ENCODE measurements at regions not wholly inside any gene's neighbourhood (a gene's known extent, or its start where the extent isn't known, plus 50 kb on each side); places are given as distances from the start of the nearest gene placed in this dataset.

DNA sequence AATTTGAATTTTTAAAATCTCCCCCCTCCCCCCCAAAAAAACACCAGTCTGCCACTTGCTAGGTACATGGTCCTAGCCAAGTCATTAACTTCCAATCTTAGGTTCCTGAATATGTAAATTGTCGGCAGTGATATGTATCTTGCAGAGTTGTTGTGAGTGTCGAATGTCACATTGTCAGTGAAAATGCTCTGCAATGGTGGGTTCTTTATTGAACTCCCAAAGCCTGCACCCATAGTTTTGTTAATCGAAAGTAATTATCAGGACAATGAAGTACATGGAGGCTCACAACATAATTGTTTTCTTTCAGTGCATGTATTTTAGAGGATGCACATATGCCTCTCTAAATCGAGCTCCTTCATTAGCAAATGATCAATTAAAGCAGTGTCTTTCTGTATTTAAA, 185.6 kb upstream of the S100G start:
- no peaks in the 10 kb centered on the region for H3K27me3 ChIP-seq
- H3K4me1 ChIP-seq = no peaks in the 10 kb centered on the region
- no peaks in the 10 kb centered on the region for H3K36me3 ChIP-seq
- H3K9me3 ChIP-seq = no peaks in the 10 kb centered on the region
- no peak overlapping the region for H3K4me3 ChIP-seq
- H3K27ac ChIP-seq = no peak overlapping the region
- WGBS, 5 donors = 51 to 75% (median 57%) methylated on average over 4 of the region's 4 CpGs
- intact Hi-C loops (cut with DNase I; ENCODE audit: low total_unique reads) = no loop called here
- DNase-seq = no peak
- TF ChIP-seq, protein P1, sequence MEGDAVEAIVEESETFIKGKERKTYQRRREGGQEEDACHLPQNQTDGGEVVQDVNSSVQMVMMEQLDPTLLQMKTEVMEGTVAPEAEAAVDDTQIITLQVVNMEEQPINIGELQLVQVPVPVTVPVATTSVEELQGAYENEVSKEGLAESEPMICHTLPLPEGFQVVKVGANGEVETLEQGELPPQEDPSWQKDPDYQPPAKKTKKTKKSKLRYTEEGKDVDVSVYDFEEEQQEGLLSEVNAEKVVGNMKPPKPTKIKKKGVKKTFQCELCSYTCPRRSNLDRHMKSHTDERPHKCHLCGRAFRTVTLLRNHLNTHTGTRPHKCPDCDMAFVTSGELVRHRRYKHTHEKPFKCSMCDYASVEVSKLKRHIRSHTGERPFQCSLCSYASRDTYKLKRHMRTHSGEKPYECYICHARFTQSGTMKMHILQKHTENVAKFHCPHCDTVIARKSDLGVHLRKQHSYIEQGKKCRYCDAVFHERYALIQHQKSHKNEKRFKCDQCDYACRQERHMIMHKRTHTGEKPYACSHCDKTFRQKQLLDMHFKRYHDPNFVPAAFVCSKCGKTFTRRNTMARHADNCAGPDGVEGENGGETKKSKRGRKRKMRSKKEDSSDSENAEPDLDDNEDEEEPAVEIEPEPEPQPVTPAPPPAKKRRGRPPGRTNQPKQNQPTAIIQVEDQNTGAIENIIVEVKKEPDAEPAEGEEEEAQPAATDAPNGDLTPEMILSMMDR (IDR thresholded peaks at IDR 0.05) = no peak
- TF ChIP-seq EP300 (IDR thresholded peaks at IDR 0.05) (no peak), POLR2AphosphoS5 (IDR thresholded peaks at IDR 0.05) (no peak), POLR2A (IDR thresholded peaks at IDR 0.05) (no peak)

- no peak overlapping the region for H3K4me3 ChIP-seq
- no peaks in the 10 kb centered on the region for H3K9me3 ChIP-seq
- no peak for TF ChIP-seq EP300 (IDR thresholded peaks at IDR 0.05)
- TF ChIP-seq POLR2AphosphoS5 (IDR thresholded peaks at IDR 0.05) = no peak
- TF ChIP-seq, protein P1 (IDR thresholded peaks at IDR 0.05) = no peak
- no peak for TF ChIP-seq POLR2A (IDR thresholded peaks at IDR 0.05)
- 66 to 80% (median 71%) methylated on average over 5 of the region's 5 CpGs for WGBS, 5 donors
- no peaks in the 10 kb centered on the region for H3K36me3 ChIP-seq
- H3K4me1 ChIP-seq = no peaks in the 10 kb centered on the region
- intact Hi-C loops (cut with DNase I; ENCODE audit: low total_unique reads) = no loop called here
- no peaks in the 10 kb centered on the region for H3K27me3 ChIP-seq
- H3K27ac ChIP-seq = no peak overlapping the region
- no peak for DNase-seq
Observed at GRCh38 chrX:16465081-16465876, 184.7 kb upstream of the S100G start.

DNA sequence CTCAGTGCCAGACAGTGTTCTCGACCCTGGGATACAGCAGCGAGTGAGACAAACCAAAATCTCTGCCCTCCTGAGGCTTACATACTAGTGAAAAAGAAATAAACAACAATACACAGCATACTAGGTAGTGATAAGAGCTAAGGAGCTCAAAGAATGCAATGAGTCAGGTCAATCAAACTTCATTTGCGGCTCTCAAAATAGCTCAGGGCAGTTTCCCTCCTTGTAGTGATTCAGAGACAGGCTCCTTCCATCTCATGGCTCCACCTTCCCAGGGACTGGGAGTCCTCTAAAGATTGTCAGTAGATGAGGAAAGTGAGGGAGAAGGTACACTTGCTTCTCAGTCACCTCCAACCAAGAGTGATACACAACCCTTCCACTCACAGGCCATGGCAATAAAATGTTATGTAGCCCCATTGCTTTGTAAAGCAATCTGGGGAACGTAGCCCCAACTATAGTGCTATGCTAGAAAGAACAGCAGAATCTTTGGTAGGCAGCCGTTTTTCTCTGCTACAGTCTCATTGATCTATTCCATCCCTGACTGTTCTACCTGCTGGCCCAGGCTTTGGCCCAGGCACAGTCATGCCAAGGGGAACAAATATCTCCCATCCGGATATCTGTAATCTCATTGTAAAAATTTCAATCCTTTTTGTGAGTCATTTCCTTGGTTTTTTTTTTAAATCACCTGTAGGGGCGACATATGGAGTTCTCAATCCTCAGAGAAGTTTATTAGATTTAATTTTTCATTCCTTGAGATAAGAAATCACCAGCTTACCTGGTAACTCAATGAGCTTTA, 183.1 kb upstream of the S100G start:
- Histone ChIP-seq H3K4me1 (no peaks in the 10 kb centered on the region), H3K27me3 (no peaks in the 10 kb centered on the region), H3K4me3 (no peak overlapping the region), H3K36me3 (no peaks in the 10 kb centered on the region), H3K9me3 (no peaks in the 10 kb centered on the region), H3K27ac (no peak overlapping the region)
- intact Hi-C loops (cut with DNase I; ENCODE audit: low total_unique reads) = no loop called here
- DNase-seq = no peak
- WGBS, 5 donors = 75 to 85% (median 80%) methylated on average over 7 of the region's 7 CpGs
- TF ChIP-seq POLR2AphosphoS5 (IDR thresholded peaks at IDR 0.05) (no peak), EP300 (IDR thresholded peaks at IDR 0.05) (no peak)

DNA sequence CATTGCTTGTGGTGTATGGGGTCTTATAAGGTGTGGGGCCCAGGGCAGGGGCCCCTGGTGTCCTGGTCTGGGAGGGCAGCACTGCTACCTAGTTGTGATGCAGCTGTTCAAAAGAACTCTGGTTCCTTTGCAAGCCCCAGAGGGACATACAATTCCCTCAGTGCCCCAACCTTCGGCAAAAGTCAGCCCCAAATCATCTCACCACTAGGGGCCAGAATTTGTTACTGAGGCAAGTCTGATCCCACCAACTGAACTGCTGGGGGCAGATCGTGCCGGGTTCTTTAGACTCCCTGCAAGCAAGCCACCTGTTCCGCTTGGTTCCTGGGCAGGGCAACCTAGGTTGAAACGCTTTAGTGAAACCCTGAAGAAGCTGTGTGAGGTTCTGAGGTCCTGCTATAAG, 180.1 kb upstream of the S100G start:
- Histone ChIP-seq H3K27ac (no peak overlapping the region), H3K9me3 (no peaks in the 10 kb centered on the region), H3K4me1 (no peaks in the 10 kb centered on the region)

More for the DNA sequence above, 180.1 kb upstream of the S100G start:
- DNase-seq = no peak
- intact Hi-C loops (cut with DNase I; ENCODE audit: low total_unique reads) = no loop called here
- no peak overlapping the region for H3K4me3 ChIP-seq
- TF ChIP-seq, protein P1 (IDR thresholded peaks at IDR 0.05) = no peak
- TF ChIP-seq POLR2AphosphoS5 (IDR thresholded peaks at IDR 0.05) (no peak), POLR2A (IDR thresholded peaks at IDR 0.05) (no peak), EP300 (IDR thresholded peaks at IDR 0.05) (no peak)
- no peaks in the 10 kb centered on the region for H3K27me3 ChIP-seq
- no peaks in the 10 kb centered on the region for H3K36me3 ChIP-seq
- WGBS, 5 donors = 80 to 94% (median 93%) methylated on average over 2 to 5 of the region's 5 CpGs
